ENCODE measurements at regions not wholly inside any gene's neighbourhood (a gene's known extent, or its start where the extent isn't known, plus 50 kb on each side); places are given as distances from the start of the nearest gene placed in this dataset.

- no peak for TF ChIP-seq ZNF407 (IDR thresholded peaks at IDR 0.05; ENCODE audit: low read depth)
- 0 out of 2 replicates have a peak, but pooled peaks have one; percentile 21 for TF ChIP-seq ZNF316 (IDR thresholded peaks at IDR 0.05)
- TF ChIP-seq NR2C2 (CRISPR knock-in tag; IDR thresholded peaks at IDR 0.05): no peak
- TF ChIP-seq NR2C2 (tag; IDR thresholded peaks at IDR 0.05): 0 out of 2 replicates have a peak, but pooled peaks have one; percentile 19
- TF ChIP-seq PYGO2 (tag; IDR thresholded peaks at IDR 0.05): no peak
- no peak for TF ChIP-seq PATZ1 (CRISPR knock-in tag; IDR thresholded peaks at IDR 0.05; ENCODE audit: borderline replicate concordance)
- no peak for TF ChIP-seq SFPQ (IDR thresholded peaks at IDR 0.05; ENCODE audit: low read depth, low read length)
- no peak for TF ChIP-seq NFRKB (IDR thresholded peaks at IDR 0.05; ENCODE audit: low read depth)
- no peak for TF ChIP-seq ZC3H11A (IDR thresholded peaks at IDR 0.05; ENCODE audit: low read depth, low read length)
- no peak for TF ChIP-seq YY1 (IDR thresholded peaks at IDR 0.05; ENCODE audit: borderline replicate concordance in 1 of 3, control insufficient read depth in 1 of 3, extremely low read depth in 1 of 3, insufficient read depth in 3 of 3, insufficient read length in 1 of 3, insufficient replicate concordance in 2 of 3, low read depth in 1 of 3, low read length in 2 of 3)
- TF ChIP-seq ZNF253 (CRISPR knock-in tag; conservative IDR thresholded peaks at IDR 0.05): no peak
- no peak for TF ChIP-seq THRAP3 (IDR thresholded peaks at IDR 0.05; ENCODE audit: borderline replicate concordance)
- TF ChIP-seq NKRF (IDR thresholded peaks at IDR 0.05; ENCODE audit: borderline replicate concordance): no peak
- no peak for TF ChIP-seq HMG20A (CRISPR knock-in tag; conservative IDR thresholded peaks at IDR 0.05)
Measured at GRCh38 chr16:79484237-79484636, 116.3 kb downstream of the MAF start (continued).
